Psoas muscle (tissue), 7 donors: ENCODE measurements at regions not wholly inside any gene's neighbourhood (a gene's known extent, or its start where the extent isn't known, plus 50 kb on each side); places are given as distances from the start of the nearest gene placed in this dataset.

Source experiments
- ATAC-seq, 4 donors: fragments of 200-7000 bp; cut with Tn5 transposase; one replicate each; pipeline ENCODE4 v1.9.1; 2020; ENCODE audit warnings: moderate library complexity in 3 of 4, mild to moderate bottlenecking in 2 of 4
- DNase-seq, 2 donors: peaks; one replicate each; pipeline ENCODE4 v3.0.0-alpha.2; 2020
- H3K27ac ChIP-seq: fragments of 200-600 bp; one replicate; pipeline ENCODE4 v1.8.0; 2022
- H3K27me3 ChIP-seq, 3 donors: fragments of 200-600 bp in 1 of 3; one replicate each; pipeline versions ENCODE4 v1.6.1 to v1.8.0; 2013 to 2022; ENCODE audit warnings: low read length in 2 of 3, mild to moderate bottlenecking in 2 of 3, moderate library complexity in 1 of 3; ENCODE audit not compliant: insufficient read depth in 3 of 3
- H3K36me3 ChIP-seq, 2 donors: fragments of 200-600 bp in 1 of 2; one replicate each; pipeline versions ENCODE4 v1.6.1 to v1.8.0; 2013 to 2022; ENCODE audit warnings: low read depth in 1 of 2, mild to moderate bottlenecking in 1 of 2, moderate library complexity in 1 of 2; ENCODE audit not compliant: insufficient read depth in 1 of 2
- H3K4me1 ChIP-seq: fragments of 200-600 bp; one replicate; pipeline ENCODE4 v1.8.0; 2022
- H3K4me3 ChIP-seq: fragments of 200-600 bp; one replicate; pipeline ENCODE4 v1.8.0; 2022; ENCODE audit warnings: mild to moderate bottlenecking
- H3K9me3 ChIP-seq: fragments of 200-600 bp; one replicate; pipeline ENCODE4 v1.8.0; 2022
- WGBS, 3 donors: extraction: QIAGEN DNeasy Blood & Tissue Kit; methylation state at CpG; one replicate each; pipeline versions ENCODE4 v1.1.6 to v1.1.7; 2013; 5-methylcytosine and 5-hydroxymethylcytosine counted together
- intact Hi-C, 2 donors: fragments of 100-400 bp; cut with DNase I; formaldehyde crosslinking; loops; one replicate each; pipeline versions ENCODE4 v1.11.0 to v1.14.2; 2022
- TF ChIP-seq, protein P1 (sequence below): fragments of 200-600 bp; IDR thresholded peaks from one replicate; pipeline ENCODE4 v1.8.0; 2022; ENCODE audit warnings: antibody characterized with exemption
- donor health status: healthy with polysubstance abuse.
- donor health status: DM: no; HTN: no; CAD: no; lungs with moderate emphysema.
- donor health status: Bipolar disorder and iron deficiency.
- donor health status: healthy.
- donor health status: DM: yes; HTN: yes; CAD: no.
- donor health status: DM: no; HTN: no; CAD: no.
- donor health status: DM: yes; HTN: yes; CAD: no.

DNA sequence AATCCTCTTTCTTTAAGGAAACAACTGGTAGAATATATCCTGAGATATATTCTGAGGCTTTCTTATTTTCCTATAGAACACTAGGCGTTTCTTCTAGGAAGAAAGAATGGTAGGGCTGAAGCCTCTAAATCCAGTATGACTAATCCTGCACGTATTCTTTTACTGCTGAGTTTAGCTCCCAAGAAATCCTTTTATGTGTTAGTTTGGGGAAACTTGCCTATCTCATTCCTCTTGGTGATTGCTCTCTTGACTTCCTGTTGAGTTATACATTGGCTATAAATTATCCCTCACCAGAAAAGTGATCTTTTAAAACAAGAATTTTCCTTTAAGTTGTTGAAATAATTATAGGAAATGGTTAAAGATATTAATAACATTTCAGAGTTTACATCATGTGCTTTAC, 422.9 kb downstream of the TMEM161B start:
- TF ChIP-seq, protein P1, sequence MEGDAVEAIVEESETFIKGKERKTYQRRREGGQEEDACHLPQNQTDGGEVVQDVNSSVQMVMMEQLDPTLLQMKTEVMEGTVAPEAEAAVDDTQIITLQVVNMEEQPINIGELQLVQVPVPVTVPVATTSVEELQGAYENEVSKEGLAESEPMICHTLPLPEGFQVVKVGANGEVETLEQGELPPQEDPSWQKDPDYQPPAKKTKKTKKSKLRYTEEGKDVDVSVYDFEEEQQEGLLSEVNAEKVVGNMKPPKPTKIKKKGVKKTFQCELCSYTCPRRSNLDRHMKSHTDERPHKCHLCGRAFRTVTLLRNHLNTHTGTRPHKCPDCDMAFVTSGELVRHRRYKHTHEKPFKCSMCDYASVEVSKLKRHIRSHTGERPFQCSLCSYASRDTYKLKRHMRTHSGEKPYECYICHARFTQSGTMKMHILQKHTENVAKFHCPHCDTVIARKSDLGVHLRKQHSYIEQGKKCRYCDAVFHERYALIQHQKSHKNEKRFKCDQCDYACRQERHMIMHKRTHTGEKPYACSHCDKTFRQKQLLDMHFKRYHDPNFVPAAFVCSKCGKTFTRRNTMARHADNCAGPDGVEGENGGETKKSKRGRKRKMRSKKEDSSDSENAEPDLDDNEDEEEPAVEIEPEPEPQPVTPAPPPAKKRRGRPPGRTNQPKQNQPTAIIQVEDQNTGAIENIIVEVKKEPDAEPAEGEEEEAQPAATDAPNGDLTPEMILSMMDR: no peak
- DNase-seq (no peak), ATAC-seq (no peak)
- Histone ChIP-seq H3K27me3 (no peaks in the 10 kb centered on the region), H3K36me3 (no peaks in the 10 kb centered on the region), H3K9me3 (no peaks in the 10 kb centered on the region), H3K27ac (no peak overlapping the region), H3K4me1 (no peaks in the 10 kb centered on the region), H3K4me3 (no peak overlapping the region)
- intact Hi-C loops: no loop called here
- 10 to 13% (median 11%) methylated on average over 2 of the region's 2 CpGs for WGBS, 3 donors

DNA sequence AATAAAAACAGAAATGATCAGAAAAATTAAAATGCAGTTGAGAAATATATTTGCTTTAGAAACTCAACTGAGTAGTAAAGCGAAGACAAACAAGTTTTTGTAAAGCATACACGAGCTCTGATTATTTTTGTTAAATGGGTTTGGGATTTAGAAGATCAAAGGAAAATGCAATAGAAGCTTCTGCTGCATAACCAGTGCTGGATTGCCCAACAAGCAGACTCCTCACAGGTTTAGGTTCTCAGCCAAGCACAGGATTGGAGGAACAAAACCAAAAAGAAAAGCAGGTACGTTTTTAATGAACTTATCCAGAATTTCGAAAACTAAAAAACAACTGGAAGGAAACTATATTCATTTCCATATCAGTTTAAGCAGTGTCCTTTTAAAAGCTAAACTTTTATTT, 423.8 kb downstream of the TMEM161B start:
- H3K9me3 ChIP-seq: peaks cover 4% of the 10 kb centered on the region
- 73 to 78% (median 74%) methylated on average over 4 of the region's 4 CpGs for WGBS, 3 donors
- intact Hi-C loops: no loop called here
- H3K4me1 ChIP-seq: no peaks in the 10 kb centered on the region
- TF ChIP-seq, protein P1: no peak
- H3K4me3 ChIP-seq: no peak overlapping the region
- H3K36me3 ChIP-seq: no peaks in the 10 kb centered on the region
- DNase-seq (no peak), ATAC-seq (no peak)
- no peak overlapping the region for H3K27ac ChIP-seq
- H3K27me3 ChIP-seq: no peaks in the 10 kb centered on the region

DNA sequence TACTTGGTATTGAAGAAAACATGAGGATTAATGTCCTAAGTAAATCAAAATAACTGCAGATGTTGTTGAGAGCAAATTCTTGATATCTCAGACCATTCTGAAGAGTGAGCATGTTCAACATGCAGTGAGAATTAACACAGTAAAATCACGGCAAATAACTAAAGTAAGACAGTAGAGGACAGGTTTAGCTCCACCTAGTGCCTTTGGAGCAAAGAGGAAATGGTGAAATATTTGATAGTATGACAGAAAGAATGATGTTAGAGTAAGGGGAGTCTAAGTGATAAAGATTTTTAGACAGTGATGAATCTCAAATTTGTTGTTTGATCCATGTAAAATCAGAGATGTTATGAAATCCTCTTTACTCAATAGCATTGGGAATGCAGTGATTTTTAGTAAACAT, 424.2 kb downstream of the TMEM161B start:
- no peak for DNase-seq
- no peak overlapping the region for H3K27ac ChIP-seq
- H3K4me3 ChIP-seq: no peak overlapping the region
- H3K4me1 ChIP-seq: no peaks in the 10 kb centered on the region
- ATAC-seq: no peak
- intact Hi-C loops: no loop called here
- TF ChIP-seq, protein P1: no peak
- H3K27me3 ChIP-seq: no peaks in the 10 kb centered on the region
- peaks cover 8% of the 10 kb centered on the region for H3K9me3 ChIP-seq
- no peaks in the 10 kb centered on the region for H3K36me3 ChIP-seq
- WGBS, 3 donors: 63 to 83% (median 73%) methylated on average over 1 of the region's 1 CpG

DNA sequence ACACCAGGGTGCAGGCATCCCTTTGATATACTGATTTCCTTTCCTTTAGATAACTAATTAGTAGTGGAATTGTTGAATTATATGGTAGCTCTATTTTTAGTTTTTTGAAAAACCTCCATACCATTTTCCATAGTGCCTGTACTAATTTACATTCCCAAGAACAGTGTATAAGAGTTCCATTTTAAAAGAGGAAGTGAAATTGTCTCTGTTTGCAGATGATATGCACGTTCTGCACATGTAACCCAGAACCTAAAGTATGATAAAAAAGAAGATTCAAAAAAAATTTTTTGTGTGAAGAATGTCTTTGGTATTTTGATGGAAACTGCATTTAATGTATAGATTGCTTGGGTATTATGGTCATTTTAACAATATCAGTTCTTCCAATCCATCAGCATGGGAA, 424.0 kb upstream of the CCNH start:
- TF ChIP-seq, protein P1: no peak
- no peak overlapping the region for H3K27ac ChIP-seq
- H3K4me1 ChIP-seq: no peaks in the 10 kb centered on the region
- intact Hi-C loops: no loop called here
- H3K9me3 ChIP-seq: peaks cover 14% of the 10 kb centered on the region
- no peaks in the 10 kb centered on the region for H3K36me3 ChIP-seq
- ATAC-seq (no peak), DNase-seq (no peak)
- WGBS, 3 donors: 65 to 74% (median 67%) methylated on average over 1 of the region's 1 CpG
- H3K27me3 ChIP-seq: no peaks in the 10 kb centered on the region
- H3K4me3 ChIP-seq: no peak overlapping the region

DNA sequence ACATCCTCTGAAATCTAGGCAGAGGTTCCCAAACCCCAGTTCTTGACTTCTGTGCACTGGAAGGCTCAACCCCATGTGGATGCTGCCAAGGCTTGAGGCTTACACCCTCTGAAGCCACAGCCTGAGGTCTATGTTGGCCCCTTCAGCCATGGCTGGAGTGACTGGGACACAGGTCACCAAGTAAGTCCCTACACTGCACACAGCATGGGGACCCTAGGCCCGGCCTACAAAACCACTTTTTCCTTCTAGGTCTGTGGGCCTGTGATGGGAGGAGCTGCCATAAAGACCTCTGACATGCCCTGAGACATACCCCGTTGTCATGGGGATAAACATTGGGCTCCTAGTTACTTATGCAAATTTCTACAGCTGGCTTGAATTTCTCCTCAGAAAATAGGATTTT, 418.8 kb upstream of the CCNH start:
- Histone ChIP-seq H3K9me3 (peaks cover 5% of the 10 kb centered on the region), H3K27me3 (no peaks in the 10 kb centered on the region), H3K27ac (no peak overlapping the region), H3K4me3 (no peak overlapping the region), H3K4me1 (no peaks in the 10 kb centered on the region), H3K36me3 (no peaks in the 10 kb centered on the region)
- TF ChIP-seq, protein P1: no peak
- intact Hi-C loops: no loop called here
- ATAC-seq (no peak), DNase-seq (no peak)
- 77 to 89% (median 83%) methylated on average over 2 of the region's 2 CpGs for WGBS, 3 donors
